Right atrium auricular region (tissue), 2 donors: ENCODE measurements at regions not wholly inside any gene's neighbourhood (a gene's known extent, or its start where the extent isn't known, plus 50 kb on each side); places are given as distances from the start of the nearest gene placed in this dataset.

Experiments used
- DNase-seq: peaks from one replicate; pipeline ENCODE4 v3.0.0-alpha.2; 2019; ENCODE audit warnings: low spot score
- H3K27ac ChIP-seq, 2 donors: fragments of 200-600 bp; sonication (generic); 1 replicate in 1 of 2; 2 replicates in 1 of 2; pipeline ENCODE4 v1.5.1; 2016 to 2019
- H3K27me3 ChIP-seq, 2 donors: fragments of 200-600 bp; sonication (generic); one replicate each; pipeline versions ENCODE4 v1.5.1 to v1.6.0; 2017 to 2019
- H3K36me3 ChIP-seq: fragments of 200-600 bp; sonication (generic); one replicate; pipeline ENCODE4 v1.5.1; 2016
- H3K4me1 ChIP-seq, 2 donors: fragments of 200-600 bp; sonication (generic); one replicate each; pipeline versions ENCODE4 v1.5.1 to v1.6.0; 2017 to 2019
- H3K4me3 ChIP-seq, 2 donors: fragments of 200-600 bp; sonication (generic); 1 replicate in 1 of 2; 2 replicates in 1 of 2; pipeline ENCODE4 v1.5.1; 2017 to 2019; ENCODE audit warnings: mild to moderate bottlenecking in 1 of 2, moderate library complexity in 1 of 2
- H3K9me3 ChIP-seq, 2 donors: fragments of 200-600 bp; sonication (generic); one replicate each; pipeline ENCODE4 v1.5.1; 2019
- TF ChIP-seq, protein P1 (sequence below), 2 donors: fragments of 200-600 bp; sonication (generic); IDR thresholded peaks; one replicate each; pipeline ENCODE4 v1.5.1; 2019; ENCODE audit warnings: antibody characterized with exemption in 2 of 2

DNA sequence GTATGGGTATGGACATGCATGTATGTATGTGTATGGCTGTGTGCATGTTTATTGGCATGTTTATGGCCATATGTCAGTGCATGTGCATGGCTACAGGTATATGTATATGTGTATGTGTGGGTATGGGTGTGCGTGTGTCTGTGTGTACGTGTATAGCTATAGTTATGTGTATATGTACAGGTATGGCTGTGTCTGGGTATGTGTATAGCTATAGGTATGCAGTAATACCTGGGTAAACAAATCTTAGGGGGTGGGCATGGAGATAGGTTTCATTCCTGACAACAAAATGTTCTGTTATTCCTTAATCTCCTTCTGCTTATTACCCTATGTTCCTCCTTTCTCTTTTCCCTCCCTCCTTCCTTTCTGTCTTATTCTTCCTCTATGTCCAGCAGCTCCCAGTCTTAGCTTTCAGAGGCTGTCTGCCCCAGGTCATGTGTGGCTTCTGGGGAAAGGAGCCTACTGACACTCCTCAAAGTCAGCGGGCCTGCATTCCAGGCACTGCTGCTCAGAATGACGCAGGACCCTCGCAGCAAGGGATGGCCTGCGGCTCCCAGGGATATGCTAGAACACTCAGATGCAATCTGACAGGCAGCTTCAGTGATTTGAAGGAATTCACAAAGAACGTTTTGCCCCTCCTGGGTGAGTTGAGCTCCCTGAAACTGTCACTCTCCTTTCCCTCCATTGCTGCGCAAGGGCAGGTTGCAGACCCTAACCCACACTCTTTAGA lies 139.3 kb upstream of the PHACTR1 start:
- TF ChIP-seq, protein P1, sequence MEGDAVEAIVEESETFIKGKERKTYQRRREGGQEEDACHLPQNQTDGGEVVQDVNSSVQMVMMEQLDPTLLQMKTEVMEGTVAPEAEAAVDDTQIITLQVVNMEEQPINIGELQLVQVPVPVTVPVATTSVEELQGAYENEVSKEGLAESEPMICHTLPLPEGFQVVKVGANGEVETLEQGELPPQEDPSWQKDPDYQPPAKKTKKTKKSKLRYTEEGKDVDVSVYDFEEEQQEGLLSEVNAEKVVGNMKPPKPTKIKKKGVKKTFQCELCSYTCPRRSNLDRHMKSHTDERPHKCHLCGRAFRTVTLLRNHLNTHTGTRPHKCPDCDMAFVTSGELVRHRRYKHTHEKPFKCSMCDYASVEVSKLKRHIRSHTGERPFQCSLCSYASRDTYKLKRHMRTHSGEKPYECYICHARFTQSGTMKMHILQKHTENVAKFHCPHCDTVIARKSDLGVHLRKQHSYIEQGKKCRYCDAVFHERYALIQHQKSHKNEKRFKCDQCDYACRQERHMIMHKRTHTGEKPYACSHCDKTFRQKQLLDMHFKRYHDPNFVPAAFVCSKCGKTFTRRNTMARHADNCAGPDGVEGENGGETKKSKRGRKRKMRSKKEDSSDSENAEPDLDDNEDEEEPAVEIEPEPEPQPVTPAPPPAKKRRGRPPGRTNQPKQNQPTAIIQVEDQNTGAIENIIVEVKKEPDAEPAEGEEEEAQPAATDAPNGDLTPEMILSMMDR (IDR thresholded peaks at IDR 0.05), result no peak
- Histone ChIP-seq H3K36me3 (no peaks in the 10 kb centered on the region), H3K9me3 (no peaks in the 10 kb centered on the region), H3K4me3 (no peak overlapping the region), H3K4me1 (peaks cover 0 to 8% of the 10 kb centered on the region in 2 donors), H3K27ac (no peak overlapping the region), H3K27me3 (no peaks in the 10 kb centered on the region)
- no peak for DNase-seq

DNA sequence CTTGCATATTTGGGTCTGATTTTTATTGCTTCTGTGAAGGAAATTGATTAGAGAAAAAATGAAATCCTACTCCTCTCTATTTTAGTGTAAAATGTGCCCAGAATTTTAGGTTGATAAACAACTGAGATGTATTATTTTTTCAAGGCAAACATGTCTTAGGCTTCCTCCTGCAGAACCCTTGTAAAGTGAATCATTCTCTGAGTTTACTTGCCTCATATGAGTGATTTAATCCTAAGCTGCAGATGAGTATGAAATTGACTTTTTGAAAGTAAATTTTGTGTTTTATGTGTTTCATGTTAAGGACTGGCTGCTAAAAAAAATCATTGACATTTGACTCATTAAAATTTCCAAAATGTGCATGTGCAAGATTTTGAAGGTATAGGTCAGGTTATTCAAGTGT lies 138.5 kb upstream of the PHACTR1 start:
- TF ChIP-seq, protein P1 (IDR thresholded peaks at IDR 0.05), result no peak

DNA sequence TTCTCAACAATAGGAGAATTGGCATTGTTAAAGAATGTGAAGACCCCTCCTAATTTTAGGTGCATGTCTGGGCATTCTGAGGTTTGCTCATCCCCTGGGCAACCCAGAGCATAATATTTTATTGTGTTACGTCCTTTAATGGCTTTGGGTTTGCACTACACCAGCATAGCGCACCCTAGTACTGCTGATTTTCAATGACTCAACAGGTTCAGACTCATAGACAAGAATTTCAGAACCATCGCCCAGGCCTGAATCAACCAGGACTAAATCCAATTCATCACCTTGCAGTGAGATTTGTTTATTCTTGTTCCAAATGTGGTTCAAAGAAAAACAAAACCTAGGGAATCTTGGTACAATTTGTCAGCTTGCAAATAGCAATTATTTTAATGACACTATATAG lies 137.8 kb upstream of the PHACTR1 start:
- no peak for DNase-seq
- H3K27ac ChIP-seq, result no peak overlapping the region
- H3K4me1 ChIP-seq, result no peaks in the 10 kb centered on the region
- H3K36me3 ChIP-seq, result no peaks in the 10 kb centered on the region
- H3K9me3 ChIP-seq, result no peaks in the 10 kb centered on the region
- TF ChIP-seq, protein P1 (IDR thresholded peaks at IDR 0.05), result no peak
- no peaks in the 10 kb centered on the region for H3K27me3 ChIP-seq
- no peak overlapping the region for H3K4me3 ChIP-seq

More for the DNA sequence above, 138.5 kb upstream of the PHACTR1 start:
- Histone ChIP-seq H3K9me3 (no peaks in the 10 kb centered on the region), H3K27ac (no peak overlapping the region), H3K27me3 (no peaks in the 10 kb centered on the region), H3K36me3 (no peaks in the 10 kb centered on the region), H3K4me1 (peaks cover 0 to 5% of the 10 kb centered on the region in 2 donors), H3K4me3 (no peak overlapping the region)
- DNase-seq, result no peak

DNA sequence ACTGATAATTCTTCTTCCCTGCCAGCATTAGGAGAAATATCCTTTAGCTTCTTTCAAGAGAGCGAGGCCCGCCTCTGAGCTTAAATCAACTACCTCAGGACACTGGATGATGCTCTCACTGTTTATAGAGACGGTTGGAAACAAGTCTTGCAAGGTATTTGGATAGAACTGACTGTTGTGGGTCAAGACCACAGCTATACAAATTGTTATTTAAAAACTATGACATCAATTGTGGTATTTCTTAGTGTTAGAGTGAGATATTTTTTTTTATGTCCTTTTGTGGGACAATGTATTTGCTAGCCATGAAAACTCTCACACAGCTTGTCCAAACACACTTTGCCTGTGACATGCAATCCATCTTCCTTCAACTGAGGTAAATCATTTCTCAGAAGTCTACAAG lies 136.3 kb upstream of the PHACTR1 start:
- Histone ChIP-seq H3K27me3 (no peaks in the 10 kb centered on the region), H3K9me3 (no peaks in the 10 kb centered on the region), H3K4me3 (no peak overlapping the region), H3K36me3 (no peaks in the 10 kb centered on the region), H3K27ac (no peak overlapping the region), H3K4me1 (peaks cover 0 to 3% of the 10 kb centered on the region in 2 donors)
- no peak for DNase-seq
- TF ChIP-seq, protein P1 (IDR thresholded peaks at IDR 0.05), result no peak

DNA sequence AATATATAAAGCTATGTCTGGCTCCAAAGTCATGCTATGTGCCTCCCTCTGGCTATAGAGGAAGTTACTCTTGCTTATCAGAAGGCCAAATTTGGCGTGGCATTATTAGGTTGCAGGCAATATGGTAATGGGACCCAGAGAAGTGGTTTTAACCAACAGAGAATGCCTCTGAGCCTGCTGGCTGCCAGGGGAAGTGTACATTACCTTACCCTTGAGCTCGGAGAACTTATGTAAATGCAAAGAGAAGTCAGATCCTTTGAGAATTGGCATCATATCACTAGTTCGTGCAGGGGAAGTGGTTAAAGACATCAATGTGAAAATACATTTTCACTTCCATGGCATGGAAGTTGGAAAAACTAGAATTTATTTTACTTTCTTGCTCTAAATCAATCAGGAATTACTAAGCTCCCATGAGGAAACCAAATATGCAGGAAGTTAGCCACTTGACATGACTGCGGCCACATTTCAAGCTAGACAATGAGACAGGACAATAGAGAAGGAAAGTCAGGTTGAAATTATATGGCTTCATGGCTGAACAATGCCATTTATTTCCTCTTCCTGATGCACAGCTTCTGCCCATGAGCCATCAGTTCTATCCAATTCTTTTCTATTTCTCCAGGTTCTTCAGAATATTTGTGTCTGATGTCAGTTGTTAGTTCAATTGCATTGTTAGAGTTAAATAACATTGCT lies 134.0 kb upstream of the PHACTR1 start:
- TF ChIP-seq, protein P1 (IDR thresholded peaks at IDR 0.05), result no peak
- no peak overlapping the region for H3K4me3 ChIP-seq
- no peaks in the 10 kb centered on the region for H3K9me3 ChIP-seq
- H3K27ac ChIP-seq, result no peak overlapping the region
- H3K4me1 ChIP-seq, result peaks cover 0 to 11% of the 10 kb centered on the region in 2 donors
- H3K36me3 ChIP-seq, result no peaks in the 10 kb centered on the region
- H3K27me3 ChIP-seq, result no peaks in the 10 kb centered on the region
- no peak for DNase-seq
